Lower leg skin (tissue), 4 donors: ENCODE measurements at regions not wholly inside any gene's neighbourhood (a gene's known extent, or its start where the extent isn't known, plus 50 kb on each side); places are given as distances from the start of the nearest gene placed in this dataset.
"Not testable (repeated sequence)": the region's sequence is repeated elsewhere in the genome, so short reads cannot be mapped to it uniquely, and the experiment has no call there.

ENCODE experiments used
- DNase-seq, 2 donors: peaks; one replicate each; pipeline ENCODE4 v3.0.0-alpha.2; 2019; ENCODE audit warnings: low spot score in 2 of 2
- H3K4me3 ChIP-seq: fragments of 200-600 bp; sonication (generic); 2 replicates; pipeline ENCODE4 v1.5.1; 2017; ENCODE audit warnings: mild to moderate bottlenecking, low read depth; ENCODE audit not compliant: poor library complexity, severe bottlenecking
- CTCF ChIP-seq, 3 donors: fragments of 450-650 bp; IDR thresholded peaks; one replicate each; pipeline ENCODE4 v1.5.1; 2016; ENCODE audit warnings: antibody characterized with exemption in 3 of 3, mild to moderate bottlenecking in 3 of 3, moderate library complexity in 2 of 3
- POLR2A ChIP-seq, 2 donors: fragments of 450-650 bp; IDR thresholded peaks; one replicate each; pipeline ENCODE4 v1.6.1; 2016 to 2017; ENCODE audit warnings: antibody characterized with exemption in 2 of 2, mild to moderate bottlenecking in 1 of 2, moderate library complexity in 1 of 2
- WGBS, 2 donors: methylation state at CpG; one replicate each; pipeline ENCODE4 v1.1.5; 2018; 5-methylcytosine and 5-hydroxymethylcytosine counted together
- intact Hi-C: fragments of 100-400 bp; cut with DNase I; formaldehyde crosslinking; loops from one replicate; pipeline ENCODE4 v1.15.0; 2023; ENCODE audit warnings: low total_unique reads

GRCh38 chr10:71015674-71016073, 127.3 kb upstream of the PCBD1 start:
- DNase-seq: no peak
- intact Hi-C loops: no loop called here
- WGBS, 2 donors: 59 to 66% methylated on average over 7 of the region's 7 CpGs
- H3K4me3 ChIP-seq: no peak overlapping the region
- TF ChIP-seq CTCF (IDR thresholded peaks at IDR 0.05): no peak
- TF ChIP-seq POLR2A (IDR thresholded peaks at IDR 0.05): no peak

GRCh38 chr10:71020061-71020460, 131.7 kb upstream of the PCBD1 start:
- 78 to 81% methylated on average over 1 of the region's 1 CpG for WGBS, 2 donors
- DNase-seq, intact Hi-C loops, H3K4me3 ChIP-seq: not testable (repeated sequence)

- TF ChIP-seq CTCF (IDR thresholded peaks at IDR 0.05) (no peak), POLR2A (IDR thresholded peaks at IDR 0.05) (no peak)
- DNase-seq: no peak
- intact Hi-C loops: no loop called here
- WGBS, 2 donors: 97 to 98% methylated on average over 3 of the region's 3 CpGs
- H3K4me3 ChIP-seq: no peak overlapping the region
Measured at GRCh38 chr10:71021402-71021801, 133.0 kb upstream of the PCBD1 start.

- no peak overlapping the region for H3K4me3 ChIP-seq
- WGBS, 2 donors: 85 to 87% methylated on average over 5 of the region's 5 CpGs
- TF ChIP-seq POLR2A (IDR thresholded peaks at IDR 0.05): no peak
- no peak for DNase-seq
- intact Hi-C loops: no loop called here
Measured at GRCh38 chr10:71023704-71024283, 135.4 kb upstream of the PCBD1 start.

GRCh38 chr10:71024490-71024889, 136.1 kb upstream of the PCBD1 start:
- intact Hi-C loops: no loop called here
- DNase-seq: no peak
- TF ChIP-seq POLR2A (IDR thresholded peaks at IDR 0.05): no peak
- no peak for TF ChIP-seq CTCF (IDR thresholded peaks at IDR 0.05)
- H3K4me3 ChIP-seq: no peak overlapping the region
- 68 to 79% methylated on average over 4 of the region's 4 CpGs for WGBS, 2 donors

- intact Hi-C loops: no loop called here
- 59 to 62% methylated on average over 4 of the region's 4 CpGs for WGBS, 2 donors
- no peak for TF ChIP-seq POLR2A (IDR thresholded peaks at IDR 0.05)
- TF ChIP-seq CTCF (IDR thresholded peaks at IDR 0.05): no peak
- H3K4me3 ChIP-seq: no peak overlapping the region
- DNase-seq: no peak
Measured at GRCh38 chr10:71025535-71025934, 137.2 kb upstream of the PCBD1 start.

GRCh38 chr10:71028066-71028465, 139.7 kb upstream of the PCBD1 start:
- TF ChIP-seq POLR2A (IDR thresholded peaks at IDR 0.05): no peak
- no peak for TF ChIP-seq CTCF (IDR thresholded peaks at IDR 0.05)
- no peak for DNase-seq
- WGBS, 2 donors: 93 to 95% methylated on average over 9 of the region's 9 CpGs
- intact Hi-C loops: no loop called here
- no peak overlapping the region for H3K4me3 ChIP-seq
